ENCODE measurements at regions not wholly inside any gene's neighbourhood (a gene's known extent, or its start where the extent isn't known, plus 50 kb on each side); places are given as distances from the start of the nearest gene placed in this dataset.
"Not testable (repeated sequence)": the region's sequence is repeated elsewhere in the genome, so short reads cannot be mapped to it uniquely, and the experiment has no call there.

GRCh38 chr10:44281089-44281613 is 103.7 kb downstream of the CXCL12 start:
- no peak overlapping the region for H3K4me3 ChIP-seq (ENCODE audit: low read length)
- no peak for DNase-seq (ENCODE audit: low read depth, low spot score)

- no peak for DNase-seq (ENCODE audit: low read depth, low spot score)
These were observed 104.5 kb downstream of the CXCL12 start for GRCh38 chr10:44280226-44281014.

GRCh38 chr10:44279426-44280126 is 105.3 kb downstream of the CXCL12 start:
- no peak for DNase-seq (ENCODE audit: low read depth, low spot score)
- H3K4me3 ChIP-seq (ENCODE audit: low read length), result no peak overlapping the region

More at GRCh38 chr10:44280226-44281014, 104.5 kb downstream of the CXCL12 start:
- H3K4me3 ChIP-seq (ENCODE audit: low read length), result no peak overlapping the region

GRCh38 chr10:44278837-44279324 is 106.0 kb downstream of the CXCL12 start:
- DNase-seq (ENCODE audit: low read depth, low spot score), result no peak
- H3K4me3 ChIP-seq (ENCODE audit: low read length), result no peak overlapping the region

- H3K4me3 ChIP-seq (ENCODE audit: low read length); DNase-seq (ENCODE audit: low read depth, low spot score): not testable (repeated sequence)
These were observed 116.4 kb downstream of the CXCL12 start for GRCh38 chr10:44268435-44268948.

- no peak overlapping the region for H3K4me3 ChIP-seq (ENCODE audit: low read length)
- DNase-seq (ENCODE audit: low read depth, low spot score), result no peak
These were observed 117.9 kb downstream of the CXCL12 start for GRCh38 chr10:44267007-44267406.

GRCh38 chr10:44264244-44264643 is 120.7 kb downstream of the CXCL12 start:
- DNase-seq (ENCODE audit: low read depth, low spot score), result no peak
- no peak overlapping the region for H3K4me3 ChIP-seq (ENCODE audit: low read length)

- DNase-seq (ENCODE audit: low read depth, low spot score), result no peak
- no peak overlapping the region for H3K4me3 ChIP-seq (ENCODE audit: low read length)
These were observed 121.1 kb downstream of the CXCL12 start for GRCh38 chr10:44263771-44264170.

GRCh38 chr10:44262551-44263251 is 122.2 kb downstream of the CXCL12 start:
- DNase-seq (ENCODE audit: low read depth, low spot score), result no peak
- H3K4me3 ChIP-seq (ENCODE audit: low read length), result no peak overlapping the region

- DNase-seq (ENCODE audit: low read depth, low spot score), result no peak
- H3K4me3 ChIP-seq (ENCODE audit: low read length), result no peak overlapping the region
These were observed 123.0 kb downstream of the CXCL12 start for GRCh38 chr10:44261710-44262455.

GRCh38 chr10:44261296-44261695 is 123.6 kb downstream of the CXCL12 start:
- no peak for DNase-seq (ENCODE audit: low read depth, low spot score)
- H3K4me3 ChIP-seq (ENCODE audit: low read length), result no peak overlapping the region

GRCh38 chr10:44260286-44260928 is 124.5 kb downstream of the CXCL12 start:
- no peak for DNase-seq (ENCODE audit: low read depth, low spot score)
- no peak overlapping the region for H3K4me3 ChIP-seq (ENCODE audit: low read length)

GRCh38 chr10:44259090-44259874 is 125.6 kb downstream of the CXCL12 start:
- no peak for DNase-seq (ENCODE audit: low read depth, low spot score)
- no peak overlapping the region for H3K4me3 ChIP-seq (ENCODE audit: low read length)

GRCh38 chr10:44258460-44259089 is 126.3 kb downstream of the CXCL12 start:
- DNase-seq (ENCODE audit: low read depth, low spot score), result no peak
- no peak overlapping the region for H3K4me3 ChIP-seq (ENCODE audit: low read length)

GRCh38 chr10:44258019-44258418 is 126.9 kb downstream of the CXCL12 start:
- H3K4me3 ChIP-seq (ENCODE audit: low read length), result no peak overlapping the region

GRCh38 chr10:44253769-44254462 is 131.0 kb downstream of the CXCL12 start:
- no peak overlapping the region for H3K4me3 ChIP-seq (ENCODE audit: low read length)
- DNase-seq (ENCODE audit: low read depth, low spot score), result no peak

More at GRCh38 chr10:44258019-44258418, 126.9 kb downstream of the CXCL12 start:
- DNase-seq (ENCODE audit: low read depth, low spot score), result no peak
